Mucosa of stomach (tissue), 1 donor: ENCODE measurements at regions not wholly inside any gene's neighbourhood (a gene's known extent, or its start where the extent isn't known, plus 50 kb on each side); places are given as distances from the start of the nearest gene placed in this dataset.
"Not testable (repeated sequence)": the region's sequence is repeated elsewhere in the genome, so short reads cannot be mapped to it uniquely, and the experiment has no call there.

ENCODE experiments used
- H3K27me3 ChIP-seq: one replicate; pipeline ENCODE4 v1.7.0; 2013; ENCODE audit warnings: mild to moderate bottlenecking, low read length; ENCODE audit not compliant: control insufficient read depth, insufficient read depth
- H3K36me3 ChIP-seq: one replicate; pipeline ENCODE4 v1.7.0; 2013; ENCODE audit warnings: low read length; ENCODE audit not compliant: control insufficient read depth, insufficient read depth
- H3K4me1 ChIP-seq: one replicate; pipeline ENCODE4 v1.7.0; 2013; ENCODE audit warnings: mild to moderate bottlenecking, low read length; ENCODE audit not compliant: control insufficient read depth, insufficient read depth
- H3K4me3 ChIP-seq: one replicate; pipeline ENCODE4 v1.7.0; 2013; ENCODE audit warnings: low read length
- H3K9ac ChIP-seq: one replicate; pipeline ENCODE4 v1.7.0; 2013; ENCODE audit warnings: mild to moderate bottlenecking, low read length, moderate library complexity
- H3K9me3 ChIP-seq: one replicate; pipeline ENCODE4 v1.7.0; 2013; ENCODE audit warnings: mild to moderate bottlenecking, low read length, moderate library complexity; ENCODE audit not compliant: control insufficient read depth
- donor health status: Pancreatic carcinoma.

DNA sequence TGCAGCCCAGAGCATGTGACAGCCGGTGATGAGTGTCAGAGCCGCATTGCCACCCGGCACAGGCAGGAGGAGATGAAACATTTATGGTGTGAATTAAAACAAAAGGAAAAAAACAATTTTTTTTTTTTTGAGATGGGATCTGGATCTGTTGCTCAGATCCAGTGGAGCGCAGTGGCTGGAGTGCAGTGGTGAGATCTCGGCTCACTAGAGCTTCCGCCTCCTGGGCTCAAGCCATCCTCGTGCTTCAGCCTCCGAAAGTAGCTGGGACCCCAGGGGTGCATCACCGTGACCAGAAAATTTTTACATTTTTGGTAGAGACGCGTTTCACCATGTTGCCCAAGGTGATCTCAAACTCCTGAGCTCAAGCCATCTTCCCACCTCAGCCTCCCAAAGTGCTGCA, 182.1 kb upstream of the SALL3 start:
- H3K4me3 ChIP-seq, result no peak overlapping the region
- no peak overlapping the region for H3K9ac ChIP-seq
- H3K36me3 ChIP-seq, result no peaks in the 10 kb centered on the region
- no peaks in the 10 kb centered on the region for H3K4me1 ChIP-seq
- H3K27me3 ChIP-seq, result no peaks in the 10 kb centered on the region
- H3K9me3 ChIP-seq, result no peaks in the 10 kb centered on the region

DNA sequence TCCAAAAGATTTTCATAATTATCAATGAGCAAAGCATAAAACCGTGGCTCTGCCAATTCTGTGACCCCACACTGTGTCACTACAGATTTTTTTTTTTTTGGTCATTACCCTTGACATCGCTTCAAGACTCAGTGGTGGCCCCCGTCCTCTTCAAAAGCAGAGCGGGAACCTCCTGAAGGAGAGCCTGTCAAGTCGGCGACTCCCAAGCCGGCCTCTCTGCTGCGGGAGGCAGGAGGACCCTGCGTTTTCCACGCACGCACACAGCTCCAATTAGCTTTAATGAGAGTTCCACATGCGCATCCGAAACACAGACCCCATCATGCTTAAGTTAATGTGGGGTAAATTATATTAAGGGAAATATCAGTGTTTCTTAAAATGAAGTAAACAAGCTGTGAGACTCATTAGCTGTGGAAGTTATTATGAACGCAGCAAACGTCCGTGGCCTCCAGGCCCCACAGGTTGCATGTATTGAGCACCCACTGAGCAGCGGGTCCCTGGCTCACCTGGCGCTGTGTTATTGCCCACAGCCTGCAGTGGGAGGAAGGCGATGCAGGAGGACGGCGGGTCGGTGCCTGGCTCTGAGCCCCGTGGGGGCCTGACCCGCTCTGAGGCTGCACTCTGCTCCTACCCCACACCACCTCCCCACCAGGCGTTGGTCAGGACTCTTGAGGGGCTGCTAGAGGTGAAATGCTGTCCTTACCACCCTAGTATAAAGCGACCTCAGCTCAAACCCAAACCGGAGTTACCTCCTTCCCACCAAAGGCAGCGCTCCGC, 181.0 kb upstream of the SALL3 start:
- Histone ChIP-seq H3K27me3 (no peaks in the 10 kb centered on the region), H3K9ac (no peak overlapping the region), H3K4me3 (no peak overlapping the region), H3K4me1 (no peaks in the 10 kb centered on the region), H3K36me3 (no peaks in the 10 kb centered on the region), H3K9me3 (no peaks in the 10 kb centered on the region)

DNA sequence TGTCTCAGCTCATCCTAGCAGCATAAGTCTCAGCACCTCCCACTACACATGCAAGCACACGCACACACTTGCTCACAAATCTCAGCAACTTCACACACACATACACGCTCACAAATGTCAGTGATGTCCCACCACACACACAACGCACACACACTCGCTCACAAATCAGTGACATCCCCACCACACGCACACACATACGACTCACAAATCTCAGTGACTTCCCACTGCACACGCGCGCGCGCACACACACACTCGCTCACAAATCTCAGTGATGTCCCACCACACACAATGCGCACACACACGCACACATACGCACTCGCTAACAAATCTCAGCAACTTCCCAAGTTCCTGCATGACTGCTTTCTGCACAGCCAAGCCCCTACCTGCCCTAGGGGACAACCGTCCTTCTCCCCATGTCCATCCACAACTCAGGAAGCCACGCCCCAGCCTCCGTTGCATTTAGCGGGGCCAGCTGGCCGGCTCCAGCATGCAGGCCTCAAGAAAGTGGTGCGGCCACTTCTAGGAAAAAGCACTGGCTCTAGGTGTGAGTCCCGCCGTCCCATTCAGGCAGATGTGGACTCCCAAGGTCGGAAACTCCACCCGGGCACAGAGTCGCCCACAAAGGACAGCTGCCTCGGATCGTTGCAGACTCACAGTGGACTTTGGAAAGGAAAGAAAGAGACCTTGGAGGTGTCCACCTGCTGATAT, 180.1 kb upstream of the SALL3 start:
- Histone ChIP-seq H3K9me3 (no peaks in the 10 kb centered on the region), H3K36me3 (no peaks in the 10 kb centered on the region), H3K9ac (no peak overlapping the region), H3K4me3 (no peak overlapping the region), H3K27me3 (no peaks in the 10 kb centered on the region), H3K4me1 (no peaks in the 10 kb centered on the region)

DNA sequence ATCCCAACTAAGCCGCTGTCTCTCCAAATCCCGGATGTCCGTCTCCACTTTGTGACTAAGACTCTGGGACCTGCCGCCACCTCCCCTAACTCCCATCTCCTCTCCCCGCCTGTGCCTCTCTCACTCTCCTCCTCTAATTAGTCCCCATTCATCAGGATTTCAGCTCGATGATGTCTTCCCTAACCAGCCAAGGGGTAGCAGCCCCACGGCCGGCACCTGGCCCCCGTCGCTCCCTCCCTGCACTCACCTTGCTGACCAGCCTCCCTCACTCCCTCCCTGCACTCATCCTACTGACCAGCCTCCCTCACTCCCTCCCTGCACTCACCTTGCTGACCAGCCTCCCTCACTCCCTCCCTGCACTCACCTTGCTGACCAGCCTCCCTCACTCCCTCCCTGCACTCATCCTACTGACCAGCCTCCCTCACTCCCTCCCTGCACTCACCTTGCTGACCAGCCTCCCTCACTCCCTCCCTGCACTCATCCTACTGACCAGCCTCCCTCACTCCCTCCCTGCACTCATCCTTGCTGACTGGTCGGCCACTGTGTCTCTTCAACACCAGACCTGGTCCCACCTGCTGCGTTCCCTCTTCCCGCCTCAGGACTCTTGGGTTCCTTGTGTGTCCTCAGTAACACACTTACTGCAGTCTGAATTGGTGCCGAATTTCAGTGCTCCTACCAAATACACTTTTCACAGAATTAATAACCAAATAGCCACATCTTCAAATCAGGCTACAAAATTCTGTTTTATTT, 179.3 kb upstream of the SALL3 start:
- H3K27me3 ChIP-seq, H3K9me3 ChIP-seq, H3K4me1 ChIP-seq, H3K4me3 ChIP-seq, H3K36me3 ChIP-seq, H3K9ac ChIP-seq: not testable (repeated sequence)

DNA sequence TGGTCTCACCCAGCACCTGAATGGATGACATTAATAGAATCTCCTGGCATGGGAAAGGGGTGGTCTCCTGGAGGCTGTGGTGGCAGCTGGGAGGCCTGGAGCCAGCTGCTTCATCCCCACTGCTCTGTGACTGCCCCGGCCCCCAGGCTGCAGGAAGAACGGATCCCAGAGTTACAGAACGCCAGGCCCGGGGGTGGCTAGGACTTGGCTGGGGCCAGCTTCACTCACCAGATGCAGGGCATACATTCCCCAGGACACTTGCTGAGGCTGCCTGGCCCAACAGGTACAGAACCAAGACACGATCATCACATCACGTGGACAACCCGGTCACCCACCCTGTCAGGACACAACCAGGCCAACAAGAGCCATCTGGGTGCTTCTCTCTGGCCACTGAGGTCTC, 178.6 kb upstream of the SALL3 start:
- H3K9ac ChIP-seq, result no peak overlapping the region
- H3K27me3 ChIP-seq, result no peaks in the 10 kb centered on the region
- H3K36me3 ChIP-seq, result no peaks in the 10 kb centered on the region
- no peak overlapping the region for H3K4me3 ChIP-seq
- no peaks in the 10 kb centered on the region for H3K9me3 ChIP-seq
- H3K4me1 ChIP-seq, result no peaks in the 10 kb centered on the region

DNA sequence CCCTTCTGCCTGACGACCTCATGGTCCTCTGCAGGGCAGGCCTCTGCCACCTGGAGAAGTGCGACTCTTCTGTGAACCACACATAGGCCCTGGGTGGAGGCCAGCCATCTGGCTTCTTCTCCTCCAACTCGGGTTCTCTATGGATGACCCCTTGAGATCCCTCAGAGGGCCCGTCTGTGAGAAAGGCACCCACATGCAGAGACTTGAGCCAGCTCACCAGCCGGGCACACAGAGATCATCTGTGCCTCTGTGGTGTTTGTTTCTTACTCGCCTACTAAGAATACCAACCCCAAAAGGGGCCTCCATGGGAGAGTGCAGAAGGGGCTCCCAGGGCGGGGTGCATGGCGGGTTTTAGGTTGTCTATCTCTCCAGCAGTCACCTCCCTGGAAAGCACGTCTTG, 176.5 kb upstream of the SALL3 start:
- Histone ChIP-seq H3K4me3 (no peak overlapping the region), H3K9me3 (no peaks in the 10 kb centered on the region), H3K4me1 (no peaks in the 10 kb centered on the region), H3K27me3 (no peaks in the 10 kb centered on the region), H3K36me3 (no peaks in the 10 kb centered on the region), H3K9ac (no peak overlapping the region)

DNA sequence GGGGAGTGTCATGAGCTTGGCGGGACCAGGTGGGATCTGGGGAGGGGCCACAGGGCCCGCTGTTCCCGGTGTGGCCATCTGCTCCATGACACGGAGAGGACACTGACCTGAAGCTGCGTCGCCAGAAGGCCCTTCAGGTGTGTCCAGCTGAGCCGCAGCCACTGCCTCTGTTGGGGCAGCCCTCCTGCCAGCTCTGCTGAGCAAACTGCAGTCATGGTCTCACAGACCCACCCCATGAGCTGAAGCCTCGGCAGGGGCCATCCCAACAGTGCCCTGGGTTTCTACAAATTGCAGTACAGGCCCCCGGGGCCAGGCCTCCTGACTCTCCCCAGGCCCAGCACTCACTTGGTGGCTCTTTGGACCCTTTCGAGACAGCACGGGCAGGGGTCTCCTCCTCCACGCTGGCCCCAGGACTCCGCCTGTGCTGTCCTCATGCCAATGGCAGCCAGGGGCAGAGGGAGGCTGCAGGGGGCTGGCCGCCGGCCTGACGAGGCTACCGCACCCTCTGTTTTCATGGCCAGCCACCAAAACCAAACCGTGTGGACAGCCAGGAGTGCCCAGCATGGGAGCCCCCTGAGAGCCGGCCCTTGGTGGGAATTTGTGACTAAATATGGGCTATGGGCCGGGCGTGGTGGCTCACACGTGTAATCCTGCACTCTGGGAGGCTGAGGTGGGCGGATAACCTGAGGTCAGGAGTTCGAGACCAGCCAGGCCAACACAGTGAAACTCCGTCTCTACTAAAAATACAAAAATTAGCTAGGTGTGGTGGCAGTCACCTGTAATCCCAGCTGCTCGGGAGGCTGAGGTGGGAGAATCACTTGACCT, 175.2 kb upstream of the SALL3 start:
- no peak overlapping the region for H3K4me3 ChIP-seq
- no peaks in the 10 kb centered on the region for H3K27me3 ChIP-seq
- H3K4me1 ChIP-seq, result no peaks in the 10 kb centered on the region

DNA sequence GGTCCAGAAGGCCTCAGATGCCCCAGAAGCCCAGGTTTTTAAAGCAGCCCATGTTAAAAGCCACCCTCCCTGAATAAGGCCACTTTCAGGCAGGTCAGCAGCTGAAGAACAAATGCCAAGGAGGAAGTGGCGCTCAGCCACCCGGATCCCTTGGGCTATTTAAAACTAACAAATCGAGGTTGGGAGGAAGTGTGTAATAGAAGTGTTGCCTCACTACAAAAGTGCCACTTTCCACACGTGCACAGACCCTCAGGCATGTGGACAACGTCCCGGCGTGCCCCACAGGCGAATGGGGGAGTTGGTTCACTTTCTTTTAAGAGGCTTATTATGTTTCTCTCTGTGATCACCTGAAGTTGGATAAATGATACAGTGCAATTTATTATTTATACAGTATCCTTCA, 173.8 kb upstream of the SALL3 start:
- Histone ChIP-seq H3K36me3 (no peaks in the 10 kb centered on the region), H3K4me1 (no peaks in the 10 kb centered on the region), H3K4me3 (no peak overlapping the region), H3K9ac (no peak overlapping the region), H3K27me3 (no peaks in the 10 kb centered on the region), H3K9me3 (no peaks in the 10 kb centered on the region)

More for the DNA sequence above, 175.2 kb upstream of the SALL3 start:
- no peaks in the 10 kb centered on the region for H3K9me3 ChIP-seq
- H3K9ac ChIP-seq, result no peak overlapping the region
- H3K36me3 ChIP-seq, result no peaks in the 10 kb centered on the region

DNA sequence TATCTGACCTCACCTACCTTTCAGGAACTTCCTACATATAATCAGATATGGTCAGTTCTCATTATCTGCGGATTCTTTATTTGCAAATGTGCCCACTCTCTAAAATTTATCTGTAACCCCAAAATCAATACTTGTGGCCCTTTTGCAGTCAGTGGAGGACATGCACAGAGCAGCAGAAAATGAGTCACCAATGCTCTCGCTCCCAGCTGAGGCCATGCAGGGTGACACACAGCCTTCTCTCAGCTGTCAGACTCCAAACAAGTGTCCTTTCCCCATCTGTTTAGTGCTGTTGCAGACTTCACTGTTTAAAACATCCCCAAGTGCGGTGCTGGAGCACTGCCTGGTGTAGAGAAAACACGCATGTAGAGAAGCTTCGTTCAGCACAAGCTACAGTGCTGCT, 171.9 kb upstream of the SALL3 start:
- no peak overlapping the region for H3K9ac ChIP-seq
- H3K36me3 ChIP-seq, result no peaks in the 10 kb centered on the region
- no peaks in the 10 kb centered on the region for H3K4me1 ChIP-seq
- peaks cover 3% of the 10 kb centered on the region for H3K27me3 ChIP-seq
- H3K9me3 ChIP-seq, result no peaks in the 10 kb centered on the region
- no peak overlapping the region for H3K4me3 ChIP-seq

DNA sequence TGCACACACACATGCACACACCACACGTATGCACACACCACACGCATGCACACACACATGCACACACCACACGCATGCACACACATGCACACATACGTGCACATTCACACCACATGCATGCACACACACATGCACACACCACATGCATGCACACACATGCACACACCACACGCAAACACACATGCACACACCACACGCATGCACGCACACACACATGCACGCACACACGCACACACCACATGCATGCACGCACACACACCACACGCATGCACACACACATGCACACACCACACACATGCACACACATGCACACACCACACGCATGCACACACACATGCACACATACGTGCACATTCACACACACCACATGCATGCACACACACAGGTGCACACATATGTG, 169.8 kb upstream of the SALL3 start:
- Histone ChIP-seq H3K27me3 (peaks cover 8% of the 10 kb centered on the region), H3K36me3 (no peaks in the 10 kb centered on the region), H3K4me3 (no peak overlapping the region), H3K9me3 (no peaks in the 10 kb centered on the region), H3K4me1 (no peaks in the 10 kb centered on the region), H3K9ac (no peak overlapping the region)

DNA sequence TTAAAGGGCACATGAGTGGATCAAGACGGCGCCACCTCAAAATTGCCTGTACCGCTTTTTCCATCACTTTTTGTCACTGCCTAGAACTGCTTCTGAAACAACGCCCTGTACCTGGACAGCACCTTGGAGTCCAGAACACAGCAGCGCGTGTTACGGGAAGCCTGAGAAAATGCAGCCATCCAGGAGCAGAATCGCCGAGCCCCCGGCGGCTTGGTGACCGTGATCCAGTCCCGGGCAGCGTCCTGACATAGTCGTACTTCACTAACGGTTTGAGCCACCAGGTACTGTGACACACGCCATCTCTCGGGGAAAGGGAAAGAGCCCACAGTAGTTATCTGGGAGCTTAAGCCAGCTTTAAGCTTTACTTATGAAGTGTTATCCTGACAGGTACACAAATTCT, 168.9 kb upstream of the SALL3 start:
- Histone ChIP-seq H3K27me3 (peaks cover 8% of the 10 kb centered on the region), H3K4me1 (no peaks in the 10 kb centered on the region), H3K9ac (no peak overlapping the region), H3K36me3 (no peaks in the 10 kb centered on the region), H3K4me3 (no peak overlapping the region), H3K9me3 (no peaks in the 10 kb centered on the region)
